ENCODE measurements at regions not wholly inside any gene's neighbourhood (a gene's known extent, or its start where the extent isn't known, plus 50 kb on each side); places are given as distances from the start of the nearest gene placed in this dataset.

DNA sequence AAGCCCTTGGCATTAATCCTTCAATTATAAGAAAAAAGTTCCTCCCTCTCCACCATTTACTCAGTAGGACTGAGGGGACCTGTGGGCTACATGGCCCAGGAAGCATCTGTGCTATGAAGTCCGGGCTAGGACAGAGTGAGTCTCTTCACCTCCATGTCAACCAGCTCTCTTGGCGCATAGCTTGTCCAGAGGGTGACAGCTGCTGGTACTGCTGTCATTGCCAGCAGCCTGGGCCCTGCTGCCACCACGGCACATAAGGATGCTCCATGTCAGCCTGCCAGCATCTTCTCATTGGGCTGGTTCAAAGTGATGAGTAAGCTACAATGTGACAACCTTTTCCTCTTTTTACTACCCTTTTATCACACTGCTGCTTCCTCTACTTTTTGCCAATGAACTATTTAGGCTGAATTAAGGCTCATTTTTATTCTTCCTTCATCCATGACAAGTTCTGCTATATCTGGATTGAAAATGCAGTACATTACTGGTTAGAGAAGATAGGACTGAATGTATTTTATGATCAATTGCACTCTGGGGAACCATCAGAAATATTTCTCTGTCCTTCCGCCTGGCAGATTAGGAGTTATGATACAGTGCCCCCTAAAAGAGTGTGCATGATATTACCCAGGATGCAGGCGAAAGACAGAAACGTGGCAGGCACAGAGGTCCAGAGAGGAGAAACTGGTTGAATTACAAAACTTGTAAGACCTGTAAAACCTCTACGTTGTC lies 258.9 kb upstream of the TNP1 start:
- DNase-seq (ENCODE audit: low spot score), result no peak

DNA sequence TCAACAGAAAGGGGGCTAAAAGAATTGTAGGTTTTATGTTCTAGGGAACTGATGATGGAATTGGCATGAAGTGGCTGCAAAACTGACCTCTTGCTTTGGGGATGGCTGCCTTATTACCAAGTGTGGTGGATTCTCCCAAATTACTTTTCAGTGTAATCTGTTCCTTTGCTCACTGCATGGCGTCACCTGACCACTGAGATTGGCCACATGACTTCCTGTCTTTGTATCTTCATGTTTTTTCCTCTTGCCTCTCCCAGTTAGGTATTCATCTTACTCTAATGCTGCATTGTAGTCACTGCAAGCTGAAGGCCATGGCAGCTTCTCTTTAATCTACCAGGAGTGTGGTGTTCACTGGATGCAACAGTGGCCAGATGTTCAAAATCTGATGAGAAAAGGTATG lies 257.7 kb upstream of the TNP1 start:
- no peak for DNase-seq (ENCODE audit: low spot score)

DNA sequence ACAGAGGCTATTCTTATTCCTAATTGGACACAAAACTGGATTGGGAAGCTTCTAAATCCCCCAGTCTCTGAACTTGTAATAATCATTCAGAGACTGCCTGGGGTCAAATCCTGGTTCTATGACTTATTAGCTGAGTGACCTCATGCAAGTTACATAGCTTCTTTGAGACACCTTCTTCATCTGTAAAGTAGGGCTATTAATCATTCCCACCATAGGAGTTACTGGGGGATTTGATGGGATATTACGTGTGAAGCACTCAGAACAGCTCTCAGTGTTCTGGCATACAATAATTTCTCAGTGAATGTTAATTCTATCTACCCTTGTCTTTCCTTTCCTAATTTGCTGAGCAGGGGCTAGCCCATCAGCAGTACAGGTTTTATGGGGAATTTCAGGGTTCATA lies 256.7 kb upstream of the TNP1 start:
- DNase-seq (ENCODE audit: low spot score), result no peak

DNA sequence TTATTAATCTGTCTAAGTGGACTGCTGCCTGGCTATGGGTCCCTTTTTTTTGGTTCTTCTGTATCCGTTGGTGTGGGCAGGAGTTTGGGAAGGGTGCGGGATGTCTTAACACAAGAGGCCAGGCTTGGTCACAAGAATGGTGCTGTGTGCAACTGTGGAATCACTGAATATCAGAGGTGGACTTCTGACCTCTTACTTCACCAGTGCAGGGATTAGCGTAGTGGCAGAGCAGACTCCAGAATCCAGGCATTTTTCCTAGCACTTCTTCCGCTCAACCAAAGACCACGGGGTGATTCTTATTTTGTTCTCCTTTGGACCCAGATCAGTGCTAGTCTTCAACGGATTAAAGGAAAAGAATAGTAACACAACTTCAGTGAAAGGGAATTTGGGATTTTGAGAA lies 254.3 kb upstream of the TNP1 start:
- DNase-seq (ENCODE audit: low spot score), result no peak

DNA sequence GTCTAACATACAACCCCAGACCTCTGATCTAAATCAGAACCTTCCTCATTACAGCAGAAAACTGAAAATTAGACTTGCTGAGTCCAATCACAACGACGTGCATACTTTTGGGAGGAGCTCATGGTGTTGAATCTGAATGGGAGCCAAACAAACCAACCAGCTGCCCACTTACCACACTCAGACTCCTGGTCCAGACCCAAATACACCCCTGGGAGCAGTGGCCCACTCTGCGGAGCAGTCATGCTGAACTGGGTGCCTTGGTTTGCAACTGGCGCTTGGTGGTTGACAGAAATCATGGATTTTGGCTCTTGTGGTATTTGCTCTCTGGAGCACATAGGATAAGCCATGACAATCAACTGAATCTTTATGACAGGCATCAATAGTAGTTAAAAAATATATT lies 253.6 kb upstream of the TNP1 start:
- no peak for DNase-seq (ENCODE audit: low spot score)

DNA sequence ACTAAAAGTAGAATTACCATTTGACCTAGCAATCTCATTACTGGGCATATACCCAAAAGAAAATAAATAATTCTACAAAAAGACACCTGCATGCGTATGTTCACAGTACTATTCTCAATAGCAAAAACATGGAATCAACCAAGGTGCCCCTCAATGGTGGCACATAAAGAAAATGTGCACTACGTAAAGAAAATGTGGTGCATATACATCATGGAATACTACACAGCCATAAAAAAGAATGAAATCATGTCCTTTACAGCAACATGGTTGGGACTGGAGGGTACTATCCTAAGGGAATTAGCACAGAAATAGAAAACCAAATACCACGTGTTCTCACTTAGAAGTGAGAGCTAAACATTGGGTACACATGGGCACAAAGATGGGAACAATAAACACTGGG lies 250.7 kb upstream of the TNP1 start:
- no peak for DNase-seq (ENCODE audit: low spot score)

DNA sequence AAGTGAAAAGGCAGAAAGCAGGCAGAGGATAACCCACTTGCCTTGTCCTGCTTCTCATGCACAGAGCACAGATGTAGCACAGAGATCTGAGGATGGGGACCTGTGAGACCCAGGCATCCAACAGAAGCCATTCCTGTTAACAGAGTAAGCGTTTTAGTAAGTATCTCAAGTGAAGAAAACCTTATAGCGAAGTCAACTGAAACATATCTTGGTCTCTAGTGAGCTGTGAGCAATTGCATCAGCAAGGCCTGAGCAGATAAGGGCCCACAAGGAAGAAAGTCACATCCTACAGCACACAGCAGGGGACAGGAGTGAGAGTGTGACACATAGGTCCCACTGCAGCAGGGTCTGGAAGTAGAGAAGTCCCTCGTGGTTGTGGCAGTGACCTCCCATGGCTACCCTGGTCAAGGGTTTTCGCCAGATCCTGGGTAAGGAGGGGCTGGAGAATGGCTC lies 248.7 kb upstream of the TNP1 start:
- DNase-seq (ENCODE audit: low spot score), result no peak

DNA sequence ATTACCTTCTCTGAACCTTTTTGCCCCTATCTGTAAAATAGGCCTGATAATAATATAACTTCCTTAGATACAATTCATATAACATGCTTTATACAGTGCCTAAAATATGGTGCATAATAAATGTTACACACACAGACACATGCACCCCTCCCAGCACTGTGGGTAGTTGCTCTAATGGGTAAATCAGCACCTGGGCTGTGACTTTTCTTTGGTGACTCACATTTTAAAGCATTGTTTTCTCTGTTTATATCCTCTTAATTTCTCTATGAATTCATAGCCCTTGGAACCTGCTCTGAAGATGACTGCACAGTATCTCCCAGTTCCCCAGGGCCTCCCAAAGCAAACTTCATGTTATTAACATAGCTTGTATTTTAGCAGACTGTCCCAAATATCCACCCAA lies 248.2 kb upstream of the TNP1 start:
- no peak for DNase-seq (ENCODE audit: low spot score)

DNA sequence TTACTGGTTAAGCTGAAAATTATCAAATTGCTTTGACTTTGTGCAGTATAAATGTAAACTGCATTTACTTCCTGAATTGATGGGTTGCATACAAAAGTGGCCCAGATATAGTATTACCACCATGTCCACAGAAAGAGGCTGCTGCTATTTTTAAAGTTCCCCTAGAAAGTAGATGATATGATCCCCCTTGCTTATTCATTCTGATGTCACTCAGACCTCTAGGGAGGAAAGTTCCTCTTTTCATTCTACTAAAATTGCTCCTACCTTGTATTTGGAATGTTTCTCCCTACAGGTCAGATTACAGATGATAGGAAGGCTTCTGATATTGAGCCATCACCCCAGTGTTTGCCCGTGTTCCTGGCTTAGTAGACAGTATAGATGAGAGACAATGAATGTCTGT lies 247.6 kb upstream of the TNP1 start:
- no peak for DNase-seq (ENCODE audit: low spot score)

DNA sequence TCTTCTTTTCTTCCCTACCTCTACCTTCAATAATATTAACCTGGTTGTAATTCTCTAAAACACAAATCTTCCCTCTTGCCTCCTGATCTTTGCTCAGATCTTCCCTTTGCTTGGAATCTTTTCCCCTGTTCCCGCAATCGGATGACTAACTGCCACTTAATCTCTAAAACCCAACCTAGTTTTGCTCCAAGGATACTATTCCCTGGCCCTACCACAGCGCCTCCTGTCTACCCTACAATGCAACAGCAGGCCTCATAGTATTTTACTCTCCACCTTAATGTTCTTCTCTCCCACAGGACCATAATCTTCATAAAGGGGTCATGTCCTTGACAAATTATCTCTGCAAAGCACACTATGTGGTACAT lies 246.8 kb upstream of the TNP1 start:
- DNase-seq (ENCODE audit: low spot score), result no peak

DNA sequence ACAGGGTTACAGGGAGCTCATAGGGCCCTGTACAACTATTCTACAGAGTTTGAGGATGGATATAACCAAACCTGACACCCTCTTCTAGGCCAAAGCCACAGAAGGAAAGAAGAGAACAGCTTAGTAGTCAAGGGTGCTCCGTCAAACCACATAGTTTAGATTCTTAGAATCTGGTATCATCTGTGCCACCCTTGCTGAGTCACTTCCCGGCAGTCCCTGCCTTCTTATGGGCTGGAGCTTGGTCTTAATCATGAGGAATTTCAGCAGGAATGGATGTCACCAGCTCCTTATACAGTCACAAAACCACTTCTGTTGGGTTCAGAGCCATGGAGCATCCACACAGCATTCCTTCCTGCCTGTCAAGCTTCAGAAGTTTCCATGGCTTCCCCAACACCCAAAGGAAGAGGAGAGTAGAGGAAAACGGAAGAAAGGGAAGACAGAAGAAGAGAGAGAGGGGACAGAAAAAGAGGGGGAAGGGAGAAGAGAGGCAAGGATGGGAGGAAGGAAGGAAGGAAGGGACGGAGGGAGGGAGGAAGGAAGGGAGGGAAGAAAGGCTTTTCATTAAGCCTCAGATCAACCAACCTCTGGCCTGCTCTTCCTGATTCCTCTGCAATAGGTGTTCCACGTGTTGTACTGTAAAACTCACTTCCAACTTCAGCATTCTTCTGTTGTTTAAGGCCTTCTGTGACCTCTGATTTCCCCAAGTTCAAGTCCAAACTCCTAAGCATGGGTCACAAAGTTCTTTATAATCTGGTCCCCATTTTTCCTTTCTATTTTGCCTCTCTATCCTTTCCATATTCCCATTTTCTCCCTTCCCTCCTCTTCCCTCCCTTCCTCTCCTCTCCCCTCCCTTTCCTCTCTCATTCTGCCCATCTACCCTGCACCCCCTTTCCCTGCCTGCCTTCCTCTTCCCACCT lies 246.1 kb upstream of the TNP1 start:
- DNase-seq (ENCODE audit: low spot score), result no peak

DNA sequence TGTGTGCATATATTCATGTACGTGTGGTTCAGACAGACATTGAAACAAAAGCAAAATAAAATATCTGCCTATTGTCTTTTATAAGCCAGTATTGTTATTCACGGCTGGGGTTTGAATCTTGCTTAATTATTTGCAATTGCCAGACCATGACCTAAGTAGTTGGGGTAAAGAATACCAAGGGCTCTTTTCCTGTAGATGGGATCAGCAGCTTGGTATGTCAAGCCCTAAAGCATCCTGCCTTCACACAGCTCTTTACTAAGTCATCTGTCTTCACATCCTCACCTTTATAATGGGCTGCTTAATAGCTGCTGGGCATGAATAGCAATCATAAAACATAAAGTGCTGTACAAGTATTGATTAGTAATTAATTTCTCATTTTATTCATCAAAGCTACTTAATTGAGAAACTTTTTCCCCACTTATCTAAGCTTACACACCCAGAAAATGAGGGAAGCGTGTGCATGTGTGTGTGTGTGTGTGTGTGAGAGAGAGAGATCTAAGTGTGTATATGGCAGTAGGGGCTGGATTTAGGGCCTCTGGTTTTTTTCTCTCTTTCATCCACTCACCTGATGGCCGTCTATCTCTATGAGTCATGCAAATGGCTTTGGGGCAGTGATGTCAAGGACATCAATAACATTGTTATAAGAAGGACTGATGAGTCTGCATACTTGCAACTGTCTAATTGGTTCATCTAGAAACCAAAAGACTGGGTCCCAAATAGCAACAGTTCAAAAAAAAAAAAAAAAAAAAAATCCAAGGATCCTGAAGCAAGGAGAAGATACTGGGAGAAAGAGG lies 244.1 kb upstream of the TNP1 start:
- DNase-seq (ENCODE audit: low spot score), result no peak

DNA sequence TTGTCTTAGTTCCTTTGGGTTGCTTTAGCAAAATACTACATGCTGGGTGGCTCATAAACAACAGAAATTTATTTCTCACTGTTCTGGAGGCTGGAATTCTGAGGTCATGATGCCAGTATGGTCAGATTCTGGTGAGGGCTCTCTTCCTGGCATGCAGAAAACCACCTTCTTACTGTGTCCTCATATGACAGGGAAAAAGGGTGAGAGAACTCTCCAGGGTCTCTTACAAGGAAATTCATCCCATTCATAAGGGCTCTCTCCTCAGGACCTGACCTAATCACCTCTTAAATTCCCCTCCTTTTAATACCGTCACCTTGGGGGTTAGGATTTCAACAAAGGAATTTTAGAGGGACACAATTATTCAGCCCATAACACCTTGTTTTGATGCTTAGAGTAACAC lies 243.1 kb upstream of the TNP1 start:
- no peak for DNase-seq (ENCODE audit: low spot score)

DNA sequence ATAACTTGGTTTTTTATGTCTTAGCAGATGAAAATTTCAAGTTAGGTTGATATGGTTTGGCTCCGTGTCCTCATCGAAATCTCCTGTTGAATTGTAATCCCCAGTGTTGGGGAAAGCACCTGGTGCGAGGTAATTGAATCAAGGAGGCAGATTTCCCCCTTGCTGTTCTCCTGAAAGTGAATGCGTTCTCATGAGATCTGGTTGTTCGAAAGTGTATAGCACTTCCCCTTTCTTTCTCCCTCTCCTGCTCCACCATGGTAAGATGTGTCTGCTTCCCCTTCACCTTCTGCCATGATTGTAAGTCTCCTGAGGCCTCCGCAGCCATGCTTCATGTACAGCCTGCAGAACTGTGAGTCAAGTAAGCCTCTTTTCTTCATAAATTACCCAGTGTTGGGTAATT lies 242.1 kb upstream of the TNP1 start:
- DNase-seq (ENCODE audit: low spot score), result no peak

DNA sequence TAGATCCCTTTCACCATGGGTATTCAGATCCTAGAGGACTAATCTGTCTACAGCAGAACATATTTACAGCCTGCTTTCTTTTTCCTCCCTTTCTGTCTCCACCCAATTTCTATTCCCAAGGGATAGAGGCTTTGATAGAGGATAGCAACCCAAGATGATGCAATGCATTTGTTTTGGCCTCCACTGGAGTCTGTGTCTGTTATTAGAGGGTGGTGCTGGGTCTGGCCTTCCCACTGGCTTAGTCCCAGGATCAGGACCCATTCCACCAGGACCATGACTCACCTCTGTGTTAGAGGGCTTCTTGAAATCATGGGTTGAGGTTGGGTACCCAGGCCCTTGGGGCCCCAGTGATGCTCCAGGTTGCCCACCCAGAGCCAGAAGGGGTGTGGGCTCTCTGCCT lies 239.7 kb upstream of the TNP1 start:
- DNase-seq (ENCODE audit: low spot score), result no peak

DNA sequence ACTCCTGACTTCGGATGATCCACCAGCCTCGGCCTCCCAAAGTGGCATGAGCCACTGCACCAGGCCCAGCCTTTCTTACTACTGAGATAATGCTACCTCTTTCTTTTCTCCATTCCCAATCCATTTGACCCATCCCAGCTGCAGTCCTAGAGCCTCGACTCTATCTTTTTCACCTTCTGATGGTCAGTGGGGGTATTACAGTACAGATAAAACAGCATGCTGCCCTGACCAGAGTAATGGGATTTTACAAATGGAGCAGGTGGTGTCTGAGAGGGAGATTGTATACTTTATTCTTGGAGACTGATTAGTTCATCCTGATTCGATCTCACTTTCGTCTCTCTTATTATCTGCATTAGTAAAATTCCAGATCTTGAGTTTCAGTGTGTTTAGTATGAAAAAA lies 238.6 kb upstream of the TNP1 start:
- DNase-seq (ENCODE audit: low spot score), result no peak

DNA sequence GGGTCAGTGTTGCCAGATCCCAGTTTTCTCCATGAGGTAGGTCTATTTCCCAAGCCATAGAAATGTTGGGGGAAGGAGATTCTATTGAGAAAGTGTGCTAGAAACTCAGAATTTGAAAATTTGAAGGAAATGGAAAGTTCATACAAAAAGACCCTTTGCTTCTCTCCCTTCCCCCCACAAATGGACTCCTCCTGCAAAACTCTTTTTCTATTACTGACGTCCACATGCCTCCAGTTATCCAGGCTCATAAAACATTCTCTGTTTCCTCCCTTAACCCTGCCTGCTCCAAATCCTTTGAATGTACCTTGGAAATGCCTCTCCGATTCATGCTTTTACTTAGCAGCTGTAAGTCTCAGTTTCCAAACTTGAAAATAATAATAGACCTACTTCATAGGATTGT lies 237.5 kb upstream of the TNP1 start:
- DNase-seq (ENCODE audit: low spot score), result no peak

DNA sequence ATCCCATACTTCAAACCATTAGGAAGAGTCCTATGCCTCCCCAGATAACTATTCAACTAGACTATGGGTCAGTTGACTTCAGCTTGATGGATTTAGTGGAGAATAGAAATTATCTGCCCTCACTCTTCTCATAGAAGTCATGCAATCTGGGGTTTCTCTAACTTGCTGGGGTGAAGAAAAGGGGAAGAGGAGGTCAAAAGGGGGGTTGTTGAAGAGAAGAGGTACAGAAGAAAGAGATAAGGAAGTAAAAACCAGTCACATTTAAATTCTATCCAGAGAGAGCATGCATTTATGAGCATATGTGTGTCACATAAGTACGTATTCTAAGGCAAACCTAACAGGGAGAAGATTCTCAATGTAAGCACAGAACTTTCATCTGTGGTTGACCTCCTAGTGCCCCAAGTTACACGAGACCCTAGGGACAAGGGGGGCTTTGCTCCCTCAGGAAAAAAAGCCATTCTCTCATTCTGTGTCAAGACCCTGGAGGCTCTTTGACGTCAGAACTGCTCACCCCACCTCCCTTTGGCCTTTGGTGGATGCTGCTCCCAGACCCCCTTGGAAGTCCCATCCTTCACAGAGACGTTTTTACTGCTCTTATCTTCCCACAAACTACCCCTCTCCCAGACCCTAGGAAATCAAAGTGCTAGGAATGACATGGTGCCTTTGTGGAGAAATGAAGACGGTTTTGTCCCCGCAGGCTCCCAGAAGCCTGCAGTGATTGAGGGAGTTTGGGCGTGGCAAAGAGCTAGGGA lies 236.8 kb upstream of the TNP1 start:
- no peak for DNase-seq (ENCODE audit: low spot score)

DNA sequence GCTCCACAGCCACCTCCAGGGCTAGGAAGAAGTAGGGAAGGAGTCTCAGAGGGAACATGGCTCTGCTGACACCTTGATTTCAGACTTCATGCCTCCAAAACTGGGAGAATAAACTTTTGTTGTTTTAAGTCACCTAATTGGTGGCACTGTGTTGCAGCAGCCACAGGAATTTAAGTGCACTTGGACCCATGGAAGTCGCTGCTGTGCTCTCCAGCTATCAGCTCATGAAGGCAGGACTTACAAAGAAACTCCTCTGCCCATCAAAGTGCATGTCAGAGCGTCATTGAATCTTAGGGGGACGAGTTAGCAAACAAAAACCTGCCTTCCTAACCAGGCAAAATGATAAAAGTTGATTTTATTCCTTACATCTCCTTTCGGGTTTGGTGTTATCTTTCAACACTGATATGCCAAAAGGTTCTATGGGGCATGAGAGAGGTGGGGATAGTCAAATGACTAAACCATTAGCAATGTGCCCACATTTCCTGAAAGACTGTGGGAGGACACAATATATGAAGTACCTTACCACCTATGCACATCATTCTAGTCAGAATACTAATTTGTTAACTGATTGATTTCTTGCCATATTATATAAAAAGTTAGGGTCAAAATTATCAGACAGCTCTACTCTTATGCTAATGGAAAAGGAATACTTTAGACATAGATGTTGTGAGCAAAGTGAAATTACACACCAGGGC lies 235.8 kb upstream of the TNP1 start:
- DNase-seq (ENCODE audit: low spot score), result no peak

DNA sequence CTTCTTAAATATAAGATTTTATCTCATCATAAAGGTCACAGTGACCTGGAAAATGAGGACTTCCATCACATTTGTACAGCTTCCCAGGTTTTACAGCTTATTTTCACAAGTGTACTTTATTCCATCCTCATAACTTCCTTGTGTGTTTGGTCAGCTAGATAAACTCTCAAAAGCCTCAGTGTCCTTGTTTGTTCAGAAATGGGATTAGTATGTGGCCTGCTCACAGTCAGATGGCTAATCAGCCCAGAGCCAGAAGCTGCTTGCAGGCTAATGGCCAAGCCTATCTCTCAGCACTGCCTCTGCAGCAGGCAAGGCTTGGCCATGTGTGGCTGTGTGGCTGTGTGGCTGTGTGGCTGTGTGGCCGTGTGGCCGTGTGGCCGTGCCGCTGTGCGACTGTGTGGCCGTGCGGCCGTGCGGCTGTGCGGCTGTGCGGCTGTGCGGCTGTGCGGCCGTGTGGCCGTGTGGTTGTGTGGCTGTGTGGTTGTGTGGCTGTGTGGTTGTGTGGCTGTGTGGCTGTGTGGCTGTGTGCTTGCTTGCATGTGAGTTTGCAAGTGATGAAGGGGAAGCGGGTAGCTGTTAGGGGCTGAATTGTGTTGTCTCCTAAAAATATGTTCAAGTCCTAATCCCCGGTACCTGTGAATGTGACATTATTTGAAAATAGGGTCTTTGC lies 233.0 kb upstream of the TNP1 start:
- DNase-seq (ENCODE audit: low spot score), result no peak

DNA sequence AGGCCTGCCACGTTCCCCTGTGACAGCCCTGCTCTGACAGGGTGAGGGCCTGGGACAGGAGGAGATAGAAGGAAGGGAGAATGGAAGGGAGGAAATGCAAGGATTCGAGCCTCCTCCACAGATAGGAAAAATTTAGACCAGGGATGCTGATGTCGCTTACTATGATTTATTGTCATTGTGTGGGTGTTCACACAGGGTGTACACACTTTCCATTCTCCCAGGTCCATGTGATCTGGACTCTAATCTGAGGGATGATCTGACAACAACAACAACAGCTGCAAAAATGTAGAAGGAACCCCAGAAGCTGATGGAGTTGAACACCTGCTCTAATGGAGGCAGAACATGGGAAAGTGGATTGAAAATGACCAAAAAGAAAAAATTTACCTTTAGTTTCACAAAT lies 231.7 kb upstream of the TNP1 start:
- DNase-seq (ENCODE audit: low spot score), result no peak
